ENCODE measurements at regions not wholly inside any gene's neighbourhood (a gene's known extent, or its start where the extent isn't known, plus 50 kb on each side); places are given as distances from the start of the nearest gene placed in this dataset.

GRCh38 chr14:101446387-101446969 is 114.8 kb upstream of the DIO3 start:
- H4K20me1 ChIP-seq (ENCODE audit: insufficient read depth): no peaks in the 10 kb centered on the region
- DNase-seq: no peak

More at GRCh38 chr14:101446387-101446969, 114.8 kb upstream of the DIO3 start:
- no peak overlapping the region for H3K9ac ChIP-seq
- H3K27me3 ChIP-seq (ENCODE audit: insufficient read depth): no peaks in the 10 kb centered on the region
- no peaks in the 10 kb centered on the region for H3K9me2 ChIP-seq
- no peaks in the 10 kb centered on the region for H3K79me2 ChIP-seq (ENCODE audit: insufficient read depth)
- H3K36me3 ChIP-seq (replicated peaks in 1 of 2; ENCODE audit: control insufficient read depth in 1 of 2, insufficient read depth in 2 of 2, low read length in 1 of 2): no peaks in the 10 kb centered on the region
- no peak overlapping the region for H2AFZ ChIP-seq (ENCODE audit: low read depth)
- 68% methylated on average over 6 of the region's 10 CpGs for WGBS (ENCODE audit: low lambda C conversion rate)
- CTCF ChIA-PET: interaction anchor here (1.0 to 1.8 kb wide), 3 partner anchors 9 to 55 kb away, joined by 3 to 4 read pairs (median 3); no protein-coding TSS in a partner anchor
- H3K9me3 ChIP-seq: no peaks in the 10 kb centered on the region
- TF ChIP-seq CHD2 (IDR thresholded peaks at IDR 0.05; ENCODE audit: low read length, partially characterized antibody): no peak
- TF ChIP-seq PBX3 (IDR thresholded peaks at IDR 0.05): no peak
- no peak for TF ChIP-seq EP300 (IDR thresholded peaks at IDR 0.05; ENCODE audit: borderline replicate concordance in 1 of 2, low read depth in 1 of 2, low read length in 1 of 2)
- no peak for TF ChIP-seq TAF1 (IDR thresholded peaks at IDR 0.05; ENCODE audit: borderline replicate concordance, low read depth, low read length)
- TF ChIP-seq MEF2A (IDR thresholded peaks at IDR 0.05; ENCODE audit: borderline replicate concordance, low read depth): no peak
- no peak for TF ChIP-seq REST (IDR thresholded peaks at IDR 0.05; ENCODE audit: low read depth, low read length)
- no peak for TF ChIP-seq RAD21 (IDR thresholded peaks at IDR 0.05; ENCODE audit: low read length)
- no peak for TF ChIP-seq MXI1 (IDR thresholded peaks at IDR 0.05; ENCODE audit: low read depth, low read length)
- TF ChIP-seq RFX5 (IDR thresholded peaks at IDR 0.05; ENCODE audit: low read length): no peak
- no peak for TF ChIP-seq NFIC (IDR thresholded peaks at IDR 0.05; ENCODE audit: borderline replicate concordance)
- no peak for TF ChIP-seq ZBTB33 (IDR thresholded peaks at IDR 0.05; ENCODE audit: borderline replicate concordance, low read depth)
- TF ChIP-seq TCF12 (IDR thresholded peaks at IDR 0.05): no peak
- TF ChIP-seq SIN3A (IDR thresholded peaks at IDR 0.05; ENCODE audit: borderline replicate concordance, low read depth, low read length): no peak
- TF ChIP-seq MAX (IDR thresholded peaks at IDR 0.05; ENCODE audit: low read depth): no peak
- H3K4me3 ChIP-seq (ENCODE audit: low read depth in 2 of 2, low read length in 1 of 2): no peak overlapping the region
- H3K4me1 ChIP-seq (ENCODE audit: control insufficient read depth in 1 of 2, insufficient read depth in 2 of 2, low read depth in 1 of 2, low read length in 1 of 2): peaks cover 0 to 4% of the 10 kb centered on the region in 2 experiments; a peak in 2 of 4 replicates
- no peaks in the 10 kb centered on the region for H3F3A ChIP-seq (replicated peaks; ENCODE audit: insufficient read depth)
- POLR2A ChIA-PET: no interaction called here
- H3K27ac ChIP-seq (ENCODE audit: low read depth in 2 of 2, low read length in 1 of 2): no peak overlapping the region
- H3K4me2 ChIP-seq: no peak overlapping the region

Data from SK-N-SH (cell line).